Fibroblast of the aortic adventitia (primary cell): ENCODE measurements at regions not wholly inside any gene's neighbourhood (a gene's known extent, or its start where the extent isn't known, plus 50 kb on each side); places are given as distances from the start of the nearest gene placed in this dataset.

Source experiments
- DNase-seq: peaks from one replicate; pipeline ENCODE4 v3.0.0-alpha.2; 2010; ENCODE audit warnings: low read depth
- H3K4me3 ChIP-seq: 2 replicates; pipeline ENCODE4 v1.5.1; 2011; ENCODE audit warnings: low read depth, mild to moderate bottlenecking, control low read depth, low read length, moderate library complexity
- CTCF ChIP-seq: IDR thresholded peaks from 2 replicates; pipeline ENCODE4 v1.5.1; 2011; ENCODE audit warnings: mild to moderate bottlenecking, low read length, control low read depth, inconsistent platforms; ENCODE audit not compliant: insufficient read depth

DNA sequence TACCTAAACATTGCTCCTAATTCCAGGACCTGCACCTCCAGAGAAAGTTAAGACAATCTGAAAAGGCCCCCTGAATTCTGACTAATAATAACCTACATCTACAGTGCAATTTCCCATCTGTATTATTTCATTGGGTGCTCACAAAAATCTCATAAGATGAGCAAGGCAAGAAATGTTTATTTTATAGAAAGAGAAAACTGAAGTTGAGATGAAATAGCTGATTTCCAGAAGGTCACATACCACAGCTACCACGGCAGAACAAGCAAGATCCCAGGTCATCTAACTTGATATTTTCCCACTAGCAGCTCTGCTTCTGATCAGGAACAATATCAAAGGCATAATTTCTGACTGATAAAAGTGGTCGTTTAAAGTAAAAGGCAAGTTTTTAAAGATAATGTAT is 105.8 kb upstream of the COL5A2 start:
- TF ChIP-seq CTCF: no peak
- DNase-seq: no peak
- no peak overlapping the region for H3K4me3 ChIP-seq

GRCh38 chr2:189285962-189286645 is 106.5 kb upstream of the COL5A2 start:
- no peak for TF ChIP-seq CTCF
- no peak overlapping the region for H3K4me3 ChIP-seq
- DNase-seq: peak; percentile 97

GRCh38 chr2:189287363-189287762 is 107.8 kb upstream of the COL5A2 start:
- no peak overlapping the region for H3K4me3 ChIP-seq
- TF ChIP-seq CTCF: no peak
- DNase-seq: no peak

DNA sequence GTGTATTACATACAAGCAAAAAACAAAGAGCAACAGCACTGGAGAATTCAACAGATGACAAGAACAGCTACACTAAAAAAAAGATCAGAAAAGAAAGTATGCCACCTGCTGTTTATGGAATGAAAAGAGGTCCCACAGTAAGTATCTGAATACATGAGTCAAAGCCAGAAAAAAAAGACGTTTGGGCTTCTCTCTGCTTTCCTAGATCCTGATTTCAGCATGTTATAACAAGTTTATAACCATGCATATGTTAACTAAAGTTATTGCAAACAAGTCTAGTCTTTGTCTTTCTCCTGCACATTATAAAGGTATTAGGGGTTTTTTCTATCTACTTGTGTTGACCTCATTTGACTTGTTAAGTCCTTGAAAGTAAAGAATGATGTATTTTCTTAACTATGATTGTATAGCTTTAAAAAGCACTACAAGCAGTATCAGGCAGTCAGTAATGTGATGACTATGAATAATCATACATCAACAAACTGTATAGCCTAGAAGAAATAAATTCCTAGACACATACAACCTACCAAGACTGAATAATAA is 108.5 kb upstream of the COL5A2 start:
- peak; percentile 64 for TF ChIP-seq CTCF
- H3K4me3 ChIP-seq: no peak overlapping the region
- DNase-seq: peak; percentile 92

DNA sequence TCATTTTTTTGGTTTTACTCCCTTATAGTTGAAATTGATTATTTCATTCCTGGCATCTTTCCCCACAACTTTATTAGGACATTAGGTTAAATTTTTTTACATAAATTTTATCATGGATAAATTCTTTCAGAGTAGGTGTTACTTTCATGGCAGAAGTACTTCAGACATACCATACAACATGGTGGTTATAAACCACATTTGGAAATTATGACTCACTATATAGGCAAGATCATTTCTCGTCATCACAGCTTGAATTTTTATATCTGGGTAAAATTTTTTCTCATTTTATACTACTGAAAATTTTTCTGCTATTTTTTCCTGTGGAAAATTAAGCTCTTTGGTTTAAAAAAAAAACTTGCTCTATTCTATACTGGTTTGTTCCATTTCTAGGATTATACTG is 111.9 kb upstream of the COL5A2 start:
- H3K4me3 ChIP-seq: no peak overlapping the region
- no peak for TF ChIP-seq CTCF
- DNase-seq: no peak

DNA sequence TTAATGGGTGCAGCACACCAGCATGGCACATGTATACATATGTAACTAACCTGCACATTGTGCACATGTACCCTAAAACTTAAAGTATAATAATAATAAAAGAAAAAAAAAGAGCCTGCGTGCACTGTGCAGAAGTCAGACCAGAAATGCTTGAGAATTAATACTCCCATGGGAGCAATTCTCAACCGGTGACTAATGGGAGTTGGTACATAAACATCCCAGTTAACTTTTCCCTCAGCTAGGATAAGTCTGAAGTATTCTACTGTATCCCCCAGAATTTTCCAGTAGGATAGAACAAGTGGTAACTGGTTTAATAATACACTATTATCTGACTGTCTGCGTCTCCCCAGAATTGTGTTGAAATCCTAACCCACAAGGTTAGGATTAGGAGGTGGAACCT is 113.6 kb upstream of the COL5A2 start:
- TF ChIP-seq CTCF: no peak
- H3K4me3 ChIP-seq: no peak overlapping the region
- DNase-seq: peak; percentile 77

- peak; percentile 75 for DNase-seq
- no peak for TF ChIP-seq CTCF
- H3K4me3 ChIP-seq: no peak overlapping the region
Measured at GRCh38 chr2:189297446-189297845, 117.9 kb upstream of the COL5A2 start.
